Activated naive CD4-positive, alpha-beta T cell treated with anti-CD3 and anti-CD28 coated beads, Interleukin-2, amount 50 U/mL, for 24 hours (primary cell): ENCODE measurements at regions not wholly inside any gene's neighbourhood (a gene's known extent, or its start where the extent isn't known, plus 50 kb on each side); places are given as distances from the start of the nearest gene placed in this dataset.
"Not testable (repeated sequence)": the region's sequence is repeated elsewhere in the genome, so short reads cannot be mapped to it uniquely, and the experiment has no call there.

ENCODE experiments used
- H3K27ac Mint-ChIP-seq: one replicate; pipeline ENCODE4 v1.8.0; 2021; ENCODE audit warnings: mild to moderate bottlenecking, mixed read lengths
- H3K27me3 Mint-ChIP-seq: one replicate; pipeline ENCODE4 v1.8.0; 2021; ENCODE audit warnings: mixed read lengths
- H3K36me3 Mint-ChIP-seq: one replicate; pipeline ENCODE4 v1.8.0; 2021; ENCODE audit warnings: mixed read lengths
- H3K4me1 Mint-ChIP-seq: one replicate; pipeline ENCODE4 v1.8.0; 2021; ENCODE audit warnings: mixed read lengths
- H3K4me3 Mint-ChIP-seq: one replicate; pipeline ENCODE4 v1.8.0; 2021; ENCODE audit warnings: mild to moderate bottlenecking, mixed read lengths
- H3K9me3 Mint-ChIP-seq: one replicate; pipeline ENCODE4 v1.8.0; 2021; ENCODE audit warnings: mixed read lengths

- not testable (repeated sequence) for H3K9me3 Mint-ChIP-seq, H3K27me3 Mint-ChIP-seq, H3K4me3 Mint-ChIP-seq, H3K36me3 Mint-ChIP-seq, H3K4me1 Mint-ChIP-seq, H3K27ac Mint-ChIP-seq
These were observed 377.3 kb upstream of the ZNF337 start for GRCh38 chr20:26073972-26074371.

GRCh38 chr20:26059324-26059723 is 362.7 kb upstream of the ZNF337 start:
- not testable (repeated sequence) for H3K27ac Mint-ChIP-seq, H3K36me3 Mint-ChIP-seq, H3K4me3 Mint-ChIP-seq, H3K4me1 Mint-ChIP-seq, H3K9me3 Mint-ChIP-seq, H3K27me3 Mint-ChIP-seq

- H3K4me1 Mint-ChIP-seq, H3K9me3 Mint-ChIP-seq, H3K27ac Mint-ChIP-seq, H3K36me3 Mint-ChIP-seq, H3K27me3 Mint-ChIP-seq, H3K4me3 Mint-ChIP-seq: not testable (repeated sequence)
These were observed 361.8 kb upstream of the ZNF337 start for GRCh38 chr20:26058446-26058845.

- not testable (repeated sequence) for H3K9me3 Mint-ChIP-seq, H3K27ac Mint-ChIP-seq, H3K4me1 Mint-ChIP-seq, H3K36me3 Mint-ChIP-seq, H3K27me3 Mint-ChIP-seq, H3K4me3 Mint-ChIP-seq
These were observed 360.6 kb upstream of the ZNF337 start for GRCh38 chr20:26057135-26057752.

- H3K4me1 Mint-ChIP-seq, H3K27ac Mint-ChIP-seq, H3K36me3 Mint-ChIP-seq, H3K4me3 Mint-ChIP-seq, H3K9me3 Mint-ChIP-seq, H3K27me3 Mint-ChIP-seq: not testable (repeated sequence)
These were observed 329.1 kb upstream of the ZNF337 start for GRCh38 chr20:26025792-26026191.

GRCh38 chr20:26010942-26011276 is 314.3 kb upstream of the ZNF337 start:
- H3K27ac Mint-ChIP-seq, H3K36me3 Mint-ChIP-seq, H3K27me3 Mint-ChIP-seq, H3K9me3 Mint-ChIP-seq: not testable (repeated sequence)
- peak overlapping the region; percentile 96 for H3K4me3 Mint-ChIP-seq
- H3K4me1 Mint-ChIP-seq = peaks cover 14% of the 10 kb centered on the region

GRCh38 chr20:26010224-26010941 is 313.7 kb upstream of the ZNF337 start:
- Mint-ChIP-seq H3K4me1 (peaks cover 14% of the 10 kb centered on the region), H3K4me3 (peak overlapping the region; percentile 96), H3K27ac (peak overlapping the region; percentile 85)
- not testable (repeated sequence) for H3K9me3 Mint-ChIP-seq, H3K27me3 Mint-ChIP-seq, H3K36me3 Mint-ChIP-seq

- H3K27me3 Mint-ChIP-seq, H3K9me3 Mint-ChIP-seq, H3K36me3 Mint-ChIP-seq: not testable (repeated sequence)
- peaks cover 14% of the 10 kb centered on the region for H3K4me1 Mint-ChIP-seq
- H3K27ac Mint-ChIP-seq = peak overlapping the region; percentile 85
- peak overlapping the region; percentile 96 for H3K4me3 Mint-ChIP-seq
These were observed 313.0 kb upstream of the ZNF337 start for GRCh38 chr20:26009402-26010223.

- not testable (repeated sequence) for H3K36me3 Mint-ChIP-seq, H3K4me3 Mint-ChIP-seq, H3K27ac Mint-ChIP-seq, H3K9me3 Mint-ChIP-seq, H3K27me3 Mint-ChIP-seq
- H3K4me1 Mint-ChIP-seq = peaks cover 14% of the 10 kb centered on the region
These were observed 311.4 kb upstream of the ZNF337 start for GRCh38 chr20:26008026-26008425.

- not testable (repeated sequence) for H3K27me3 Mint-ChIP-seq, H3K36me3 Mint-ChIP-seq, H3K27ac Mint-ChIP-seq, H3K9me3 Mint-ChIP-seq, H3K4me3 Mint-ChIP-seq
- H3K4me1 Mint-ChIP-seq = peaks cover 14% of the 10 kb centered on the region
These were observed 309.5 kb upstream of the ZNF337 start for GRCh38 chr20:26006164-26006563.

GRCh38 chr20:26003959-26004358 is 307.3 kb upstream of the ZNF337 start:
- H3K9me3 Mint-ChIP-seq, H3K4me1 Mint-ChIP-seq, H3K36me3 Mint-ChIP-seq, H3K27ac Mint-ChIP-seq, H3K27me3 Mint-ChIP-seq, H3K4me3 Mint-ChIP-seq: not testable (repeated sequence)

GRCh38 chr20:25997367-25998038 is 300.9 kb upstream of the ZNF337 start:
- H3K9me3 Mint-ChIP-seq, H3K36me3 Mint-ChIP-seq, H3K27ac Mint-ChIP-seq, H3K27me3 Mint-ChIP-seq, H3K4me3 Mint-ChIP-seq, H3K4me1 Mint-ChIP-seq: not testable (repeated sequence)

- Mint-ChIP-seq H3K4me1 (peaks cover 6% of the 10 kb centered on the region), H3K36me3 (no peaks in the 10 kb centered on the region), H3K27me3 (no peaks in the 10 kb centered on the region), H3K9me3 (no peaks in the 10 kb centered on the region), H3K4me3 (no peak overlapping the region), H3K27ac (no peak overlapping the region)
These were observed 295.5 kb upstream of the ZNF337 start for GRCh38 chr20:25992146-25992545.

- Mint-ChIP-seq H3K27ac (no peak overlapping the region), H3K9me3 (no peaks in the 10 kb centered on the region), H3K36me3 (no peaks in the 10 kb centered on the region), H3K27me3 (no peaks in the 10 kb centered on the region), H3K4me1 (peaks cover 6% of the 10 kb centered on the region), H3K4me3 (no peak overlapping the region)
These were observed 295.1 kb upstream of the ZNF337 start for GRCh38 chr20:25991756-25992130.

GRCh38 chr20:25991051-25991755 is 294.6 kb upstream of the ZNF337 start:
- no peaks in the 10 kb centered on the region for H3K9me3 Mint-ChIP-seq
- no peaks in the 10 kb centered on the region for H3K27me3 Mint-ChIP-seq
- H3K4me3 Mint-ChIP-seq = no peak overlapping the region
- H3K36me3 Mint-ChIP-seq = no peaks in the 10 kb centered on the region
- H3K4me1 Mint-ChIP-seq = peaks cover 10% of the 10 kb centered on the region
- H3K27ac Mint-ChIP-seq = no peak overlapping the region

GRCh38 chr20:25989686-25990085 is 293.0 kb upstream of the ZNF337 start:
- not testable (repeated sequence) for H3K9me3 Mint-ChIP-seq, H3K27me3 Mint-ChIP-seq, H3K36me3 Mint-ChIP-seq, H3K27ac Mint-ChIP-seq
- peaks cover 17% of the 10 kb centered on the region for H3K4me1 Mint-ChIP-seq
- peak overlapping the region; percentile 3 for H3K4me3 Mint-ChIP-seq
